ENCODE measurements at regions not wholly inside any gene's neighbourhood (a gene's known extent, or its start where the extent isn't known, plus 50 kb on each side); places are given as distances from the start of the nearest gene placed in this dataset.

DNA sequence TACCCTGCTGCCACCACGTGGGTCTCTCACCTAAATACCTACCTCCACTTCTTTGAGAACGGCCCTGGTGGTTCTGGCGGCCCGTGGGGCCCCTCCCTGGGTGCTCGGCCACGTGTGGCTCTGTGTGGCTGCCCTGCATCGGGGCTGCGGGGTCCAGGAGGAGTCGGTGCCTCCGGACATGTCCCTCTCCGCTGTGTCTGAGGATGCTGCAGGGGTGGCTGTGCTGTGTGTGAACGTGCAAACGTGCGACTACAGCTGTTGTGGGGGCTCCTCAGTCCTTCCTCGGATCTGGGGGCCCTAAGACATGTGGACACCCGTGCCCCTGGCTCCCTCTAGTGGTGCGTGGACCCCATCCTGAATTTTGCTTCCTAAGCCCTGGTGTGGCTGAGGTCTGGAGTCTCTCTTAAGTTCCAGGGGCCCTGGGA, 691.8 kb downstream of the QKI start:
- Histone ChIP-seq H3K27me3 (ENCODE audit: control insufficient read depth, low read length) (no peaks in the 10 kb centered on the region), H3K9me2 (replicated peaks; ENCODE audit: control insufficient read depth, low read length) (no peaks in the 10 kb centered on the region), H3K4me1 (ENCODE audit: control insufficient read depth, low read length) (no peaks in the 10 kb centered on the region), H3K36me3 (ENCODE audit: control insufficient read depth, low read length) (no peaks in the 10 kb centered on the region), H4K20me1 (ENCODE audit: control insufficient read depth, insufficient read depth, low read depth, low read length) (no peaks in the 10 kb centered on the region), H3K4me2 (ENCODE audit: low read length) (no peak overlapping the region), H3K9me3 (ENCODE audit: control insufficient read depth, insufficient read depth, low read length) (no peaks in the 10 kb centered on the region), H3K4me3 (ENCODE audit: low read length) (no peak overlapping the region), H3F3A (ENCODE audit: control insufficient read depth, insufficient read depth) (no peaks in the 10 kb centered on the region), H3K79me2 (ENCODE audit: control insufficient read depth, low read length) (no peaks in the 10 kb centered on the region), H3K27ac (ENCODE audit: low read depth, low read length) (no peak overlapping the region)
- no peak for TF ChIP-seq EZH2phosphoT487 (IDR thresholded peaks at IDR 0.05; ENCODE audit: borderline replicate concordance, low read length)
- TF ChIP-seq, protein P1, sequence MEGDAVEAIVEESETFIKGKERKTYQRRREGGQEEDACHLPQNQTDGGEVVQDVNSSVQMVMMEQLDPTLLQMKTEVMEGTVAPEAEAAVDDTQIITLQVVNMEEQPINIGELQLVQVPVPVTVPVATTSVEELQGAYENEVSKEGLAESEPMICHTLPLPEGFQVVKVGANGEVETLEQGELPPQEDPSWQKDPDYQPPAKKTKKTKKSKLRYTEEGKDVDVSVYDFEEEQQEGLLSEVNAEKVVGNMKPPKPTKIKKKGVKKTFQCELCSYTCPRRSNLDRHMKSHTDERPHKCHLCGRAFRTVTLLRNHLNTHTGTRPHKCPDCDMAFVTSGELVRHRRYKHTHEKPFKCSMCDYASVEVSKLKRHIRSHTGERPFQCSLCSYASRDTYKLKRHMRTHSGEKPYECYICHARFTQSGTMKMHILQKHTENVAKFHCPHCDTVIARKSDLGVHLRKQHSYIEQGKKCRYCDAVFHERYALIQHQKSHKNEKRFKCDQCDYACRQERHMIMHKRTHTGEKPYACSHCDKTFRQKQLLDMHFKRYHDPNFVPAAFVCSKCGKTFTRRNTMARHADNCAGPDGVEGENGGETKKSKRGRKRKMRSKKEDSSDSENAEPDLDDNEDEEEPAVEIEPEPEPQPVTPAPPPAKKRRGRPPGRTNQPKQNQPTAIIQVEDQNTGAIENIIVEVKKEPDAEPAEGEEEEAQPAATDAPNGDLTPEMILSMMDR (IDR thresholded peaks at IDR 0.05; ENCODE audit: low read depth, low read length, poor library complexity, severe bottlenecking), result peak; percentile 40

DNA sequence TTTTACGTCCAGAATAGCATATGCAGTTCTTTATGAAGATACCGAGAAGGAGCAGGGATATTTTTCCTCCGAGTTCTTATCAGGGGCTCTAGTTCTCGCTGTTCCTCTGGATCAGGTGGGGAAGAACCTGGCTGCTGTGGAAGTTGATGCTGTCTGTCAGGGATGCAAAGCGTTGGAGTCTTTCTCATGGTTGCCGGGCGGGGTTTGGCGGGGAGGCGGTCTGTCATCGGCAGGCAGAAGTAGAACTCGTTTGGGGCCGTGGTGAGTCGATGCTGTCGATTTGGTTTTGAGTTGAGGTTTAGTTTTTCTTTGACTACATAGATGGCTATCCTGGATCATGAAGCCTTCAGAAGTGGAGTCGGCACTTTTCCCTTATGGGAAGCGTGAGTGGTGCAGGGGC, 691.2 kb downstream of the QKI start:
- TF ChIP-seq EZH2phosphoT487 (IDR thresholded peaks at IDR 0.05; ENCODE audit: borderline replicate concordance, low read length), result no peak
- TF ChIP-seq, protein P1 (IDR thresholded peaks at IDR 0.05; ENCODE audit: low read depth, low read length, poor library complexity, severe bottlenecking), result no peak
- H3K79me2 ChIP-seq (ENCODE audit: control insufficient read depth, low read length), result no peaks in the 10 kb centered on the region
- H3K36me3 ChIP-seq (ENCODE audit: control insufficient read depth, low read length), result no peaks in the 10 kb centered on the region
- no peaks in the 10 kb centered on the region for H3F3A ChIP-seq (ENCODE audit: control insufficient read depth, insufficient read depth)
- H3K4me3 ChIP-seq (ENCODE audit: low read length), result no peak overlapping the region
- H3K27me3 ChIP-seq (ENCODE audit: control insufficient read depth, low read length), result no peaks in the 10 kb centered on the region
- H3K9me2 ChIP-seq (replicated peaks; ENCODE audit: control insufficient read depth, low read length), result no peaks in the 10 kb centered on the region
- H3K27ac ChIP-seq (ENCODE audit: low read depth, low read length), result no peak overlapping the region
- no peaks in the 10 kb centered on the region for H3K9me3 ChIP-seq (ENCODE audit: control insufficient read depth, insufficient read depth, low read length)
- H3K4me2 ChIP-seq (ENCODE audit: low read length), result no peak overlapping the region
- H3K4me1 ChIP-seq (ENCODE audit: control insufficient read depth, low read length), result no peaks in the 10 kb centered on the region
- no peaks in the 10 kb centered on the region for H4K20me1 ChIP-seq (ENCODE audit: control insufficient read depth, insufficient read depth, low read depth, low read length)

DNA sequence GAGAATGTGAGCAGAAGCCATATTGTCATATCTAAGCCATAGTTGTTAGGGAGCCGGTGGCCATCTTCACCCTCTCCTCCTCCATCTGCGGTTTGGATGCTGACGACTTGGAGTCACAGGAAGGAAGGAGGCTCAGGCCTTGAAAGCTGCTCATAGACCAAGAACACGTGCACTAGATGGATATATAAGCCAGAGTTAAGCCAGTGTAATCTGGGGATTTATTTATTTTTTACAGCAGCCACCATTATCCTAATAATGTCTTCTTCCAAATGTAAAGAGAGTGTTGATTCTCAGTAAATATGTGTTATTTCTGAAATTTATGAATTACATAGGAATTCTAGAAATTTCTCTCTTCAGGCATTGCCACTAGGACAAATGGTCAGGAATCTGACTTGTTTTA, 689.9 kb downstream of the QKI start:
- no peaks in the 10 kb centered on the region for H3K27me3 ChIP-seq (ENCODE audit: control insufficient read depth, low read length)
- no peaks in the 10 kb centered on the region for H3K4me1 ChIP-seq (ENCODE audit: control insufficient read depth, low read length)
- no peak for TF ChIP-seq EZH2phosphoT487 (IDR thresholded peaks at IDR 0.05; ENCODE audit: borderline replicate concordance, low read length)
- TF ChIP-seq, protein P1 (IDR thresholded peaks at IDR 0.05; ENCODE audit: low read depth, low read length, poor library complexity, severe bottlenecking), result no peak
- no peak overlapping the region for H3K4me2 ChIP-seq (ENCODE audit: low read length)
- H3K27ac ChIP-seq (ENCODE audit: low read depth, low read length), result no peak overlapping the region
- H4K20me1 ChIP-seq (ENCODE audit: control insufficient read depth, insufficient read depth, low read depth, low read length), result no peaks in the 10 kb centered on the region
- no peaks in the 10 kb centered on the region for H3K36me3 ChIP-seq (ENCODE audit: control insufficient read depth, low read length)
- H3K9me2 ChIP-seq (replicated peaks; ENCODE audit: control insufficient read depth, low read length), result no peaks in the 10 kb centered on the region
- H3K4me3 ChIP-seq (ENCODE audit: low read length), result no peak overlapping the region
- H3F3A ChIP-seq (ENCODE audit: control insufficient read depth, insufficient read depth), result no peaks in the 10 kb centered on the region
- no peaks in the 10 kb centered on the region for H3K9me3 ChIP-seq (ENCODE audit: control insufficient read depth, insufficient read depth, low read length)
- no peaks in the 10 kb centered on the region for H3K79me2 ChIP-seq (ENCODE audit: control insufficient read depth, low read length)

DNA sequence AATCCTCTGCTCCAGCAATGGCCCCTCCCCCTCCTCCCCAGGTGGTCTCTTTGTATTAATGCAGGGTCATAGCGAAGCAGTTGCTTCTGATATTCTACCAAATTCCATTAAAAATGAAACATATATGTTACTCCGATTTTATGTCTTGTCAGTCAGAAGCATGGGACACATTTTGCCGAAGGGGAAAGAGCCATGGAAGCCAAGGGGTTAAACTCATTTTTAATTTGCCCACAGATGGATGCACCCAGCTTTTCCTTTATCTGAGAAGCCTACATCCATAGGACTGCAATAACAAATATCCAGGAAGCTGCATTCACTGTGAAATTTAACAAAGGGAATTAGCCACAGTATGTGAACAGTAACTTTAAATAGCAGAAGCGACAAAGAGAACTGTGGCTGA, 688.2 kb downstream of the QKI start:
- no peaks in the 10 kb centered on the region for H3K36me3 ChIP-seq (ENCODE audit: control insufficient read depth, low read length)
- H4K20me1 ChIP-seq (ENCODE audit: control insufficient read depth, insufficient read depth, low read depth, low read length), result no peaks in the 10 kb centered on the region
- no peak overlapping the region for H3K4me3 ChIP-seq (ENCODE audit: low read length)
- H3K79me2 ChIP-seq (ENCODE audit: control insufficient read depth, low read length), result no peaks in the 10 kb centered on the region
- H3K9me3 ChIP-seq (ENCODE audit: control insufficient read depth, insufficient read depth, low read length), result no peaks in the 10 kb centered on the region
- H3F3A ChIP-seq (ENCODE audit: control insufficient read depth, insufficient read depth), result no peaks in the 10 kb centered on the region
- H3K27ac ChIP-seq (ENCODE audit: low read depth, low read length), result no peak overlapping the region
- H3K4me1 ChIP-seq (ENCODE audit: control insufficient read depth, low read length), result no peaks in the 10 kb centered on the region
- H3K27me3 ChIP-seq (ENCODE audit: control insufficient read depth, low read length), result no peaks in the 10 kb centered on the region
- no peaks in the 10 kb centered on the region for H3K9me2 ChIP-seq (replicated peaks; ENCODE audit: control insufficient read depth, low read length)
- H3K4me2 ChIP-seq (ENCODE audit: low read length), result no peak overlapping the region
- TF ChIP-seq, protein P1 (IDR thresholded peaks at IDR 0.05; ENCODE audit: low read depth, low read length, poor library complexity, severe bottlenecking), result no peak
- TF ChIP-seq EZH2phosphoT487 (IDR thresholded peaks at IDR 0.05; ENCODE audit: borderline replicate concordance, low read length), result no peak
